WTC11 (cell line): ENCODE measurements at regions not wholly inside any gene's neighbourhood (a gene's known extent, or its start where the extent isn't known, plus 50 kb on each side); places are given as distances from the start of the nearest gene placed in this dataset.

ENCODE experiments used
- AR ChIP-seq: fragments of 250-450 bp; sonication (Bioruptor Pico); IDR thresholded peaks from 2 replicates; pipeline ENCODE4 v1.9.0; 2021; ENCODE audit warnings: mild to moderate bottlenecking
- CTCF ChIP-seq: fragments of 200-600 bp; IDR thresholded peaks from 2 replicates; pipeline ENCODE4 v1.8.0; 2022; ENCODE audit warnings: antibody characterized with exemption
- E2F1 ChIP-seq: sonication (generic); formaldehyde crosslinking; IDR thresholded peaks from 2 replicates; pipeline ENCODE4 v1.8.0; 2022; ENCODE audit warnings: mild to moderate bottlenecking, missing genetic modification reagents
- HMGA2 ChIP-seq: fragments of 250-450 bp; sonication (Bioruptor Pico); IDR thresholded peaks from 2 replicates; pipeline ENCODE4 v1.4.0; 2021; ENCODE audit warnings: mild to moderate bottlenecking, moderate library complexity
- JUN ChIP-seq: sonication (generic); formaldehyde crosslinking; IDR thresholded peaks from 2 replicates; pipeline ENCODE4 v1.8.0; 2023; ENCODE audit warnings: mild to moderate bottlenecking, missing genetic modification reagents
- NFYB ChIP-seq: sonication (generic); formaldehyde crosslinking; conservative IDR thresholded peaks from 2 replicates; pipeline ENCODE4 v1.8.0; 2022; ENCODE audit warnings: low read depth, missing genetic modification reagents
- NR3C1 ChIP-seq: sonication (generic); formaldehyde crosslinking; conservative IDR thresholded peaks from 2 replicates; pipeline ENCODE4 v1.8.1; 2023; ENCODE audit warnings: low read depth, mild to moderate bottlenecking, missing genetic modification reagents
- PRRX2 ChIP-seq: fragments of 250-450 bp; sonication (Bioruptor Pico); IDR thresholded peaks from 2 replicates; pipeline ENCODE4 v1.8.0; 2021; ENCODE audit warnings: mild to moderate bottlenecking
- RELA ChIP-seq: sonication (generic); formaldehyde crosslinking; IDR thresholded peaks from 2 replicates; pipeline ENCODE4 v1.8.1; 2022; ENCODE audit warnings: missing genetic modification reagents, mild to moderate bottlenecking, borderline replicate concordance
- TCF7 ChIP-seq: sonication (generic); formaldehyde crosslinking; IDR thresholded peaks from 2 replicates; pipeline ENCODE4 v1.8.0; 2022; ENCODE audit warnings: mild to moderate bottlenecking, low read depth, missing genetic modification reagents, moderate library complexity
- ZBTB43 ChIP-seq: sonication (generic); formaldehyde crosslinking; IDR thresholded peaks from 2 replicates; pipeline ENCODE4 v1.8.1; 2023; ENCODE audit warnings: mild to moderate bottlenecking, missing genetic modification reagents
- ZNF423 ChIP-seq: fragments of 250-450 bp; sonication (Bioruptor Pico); IDR thresholded peaks from 2 replicates; pipeline ENCODE4 v2.1.2; 2022; ENCODE audit warnings: mild to moderate bottlenecking, moderate library complexity
- ZSCAN18 ChIP-seq: fragments of 250-450 bp; sonication (Bioruptor Pico); IDR thresholded peaks from 2 replicates; pipeline ENCODE4 v2.1.2; 2022; ENCODE audit warnings: mild to moderate bottlenecking, moderate library complexity

- no peak for TF ChIP-seq TCF7 (CRISPR knock-in tag)
- no peak for TF ChIP-seq ZBTB43
- no peak for TF ChIP-seq E2F1 (CRISPR knock-in tag)
- no peak for TF ChIP-seq JUN
- TF ChIP-seq CTCF = no peak
- TF ChIP-seq HMGA2 = no peak
- TF ChIP-seq ZNF423 (CRISPR knock-in tag) = no peak
- no peak for TF ChIP-seq RELA
- TF ChIP-seq PRRX2 (CRISPR knock-in tag) = no peak
- TF ChIP-seq NR3C1 (CRISPR knock-in tag) = no peak
- TF ChIP-seq NFYB (CRISPR knock-in tag) = no peak
- TF ChIP-seq ZSCAN18 (CRISPR knock-in tag) = no peak
- no peak for TF ChIP-seq AR
Measured at GRCh38 chr17:69715656-69716055, 301.2 kb downstream of the MAP2K6 start.
